OCI-LY1 (cell line): ENCODE measurements at regions not wholly inside any gene's neighbourhood (a gene's known extent, or its start where the extent isn't known, plus 50 kb on each side); places are given as distances from the start of the nearest gene placed in this dataset.

Experiments used
- H2AFZ ChIP-seq: fragments of 200-600 bp; sonication (generic), shearing (Covaris generic); 2 replicates; pipeline ENCODE4 v1.6.0; 2014; ENCODE audit warnings: antibody characterized with exemption, mild to moderate bottlenecking, low read length
- H3F3A ChIP-seq: fragments of 200-600 bp; sonication (generic), shearing (Covaris generic); 2 replicates; pipeline ENCODE4 v1.6.0; 2014; ENCODE audit warnings: mild to moderate bottlenecking, antibody characterized with exemption, low read length, moderate library complexity; ENCODE audit not compliant: insufficient read depth
- H3K27ac ChIP-seq: fragments of 200-600 bp; sonication (generic); 2 replicates; pipeline ENCODE4 v1.5.1; 2014; ENCODE audit warnings: low read length, mixed run types, mild to moderate bottlenecking, low read depth; ENCODE audit not compliant: poor library complexity, severe bottlenecking
- H3K27me3 ChIP-seq: fragments of 200-600 bp; sonication (generic); 2 replicates; pipeline ENCODE4 v1.6.0; 2014; ENCODE audit warnings: antibody characterized with exemption, mild to moderate bottlenecking, low read length, moderate library complexity; ENCODE audit not compliant: insufficient read depth
- H3K36me3 ChIP-seq: fragments of 200-600 bp; sonication (generic); 2 replicates; pipeline ENCODE4 v1.6.1; 2014; ENCODE audit warnings: mild to moderate bottlenecking, antibody characterized with exemption, low read length, moderate library complexity, mixed read lengths; ENCODE audit not compliant: insufficient read depth
- H3K4me1 ChIP-seq: fragments of 200-600 bp; sonication (generic); 2 replicates; pipeline ENCODE4 v1.5.1; 2014; ENCODE audit warnings: mild to moderate bottlenecking, low read length, moderate library complexity; ENCODE audit not compliant: insufficient read depth, severe bottlenecking
- H3K4me2 ChIP-seq: fragments of 200-600 bp; sonication (generic), shearing (Covaris generic); 2 replicates; pipeline ENCODE4 v1.6.1; 2014; ENCODE audit warnings: low read length
- H3K4me3 ChIP-seq: fragments of 200-600 bp; sonication (generic); 2 replicates; pipeline ENCODE4 v1.5.1; 2014; ENCODE audit warnings: low read length, low read depth, mild to moderate bottlenecking, mixed read lengths; ENCODE audit not compliant: poor library complexity, severe bottlenecking
- H3K79me2 ChIP-seq: fragments of 200-600 bp; shearing (Covaris generic); 2 replicates; pipeline ENCODE4 v1.6.1; 2016; ENCODE audit warnings: mixed run types, low read length, mixed read lengths; ENCODE audit not compliant: insufficient read depth
- H3K9ac ChIP-seq: fragments of 200-600 bp; sonication (generic), shearing (Covaris generic); 2 replicates; pipeline ENCODE4 v1.6.1; 2014; ENCODE audit warnings: mild to moderate bottlenecking, low read length, mixed read lengths
- H3K9me2 ChIP-seq: fragments of 200-600 bp; sonication (generic), shearing (Covaris generic); 2 replicates; pipeline ENCODE4 v1.6.1; 2014; ENCODE audit warnings: low read depth, mild to moderate bottlenecking, low read length, mixed read lengths
- H3K9me3 ChIP-seq: fragments of 200-600 bp; shearing (Covaris generic); 2 replicates; pipeline ENCODE4 v1.6.1; 2014; ENCODE audit warnings: low read length, mixed read lengths
- H4K20me1 ChIP-seq: fragments of 200-600 bp; sonication (generic), shearing (Covaris generic); 2 replicates; pipeline ENCODE4 v1.6.0; 2016; ENCODE audit warnings: mild to moderate bottlenecking, low read length; ENCODE audit not compliant: insufficient read depth
- CTCF ChIP-seq: fragments of 200-600 bp; sonication (generic), shearing (Covaris generic); IDR thresholded peaks from 2 replicates; pipeline ENCODE4 v1.5.1; 2017; ENCODE audit warnings: mild to moderate bottlenecking, antibody characterized with exemption, low read length, moderate library complexity, mixed read lengths
- EZH2 ChIP-seq: fragments of 200-600 bp; sonication (generic), shearing (Covaris generic); IDR thresholded peaks from 2 replicates; pipeline ENCODE4 v1.8.0; 2017; ENCODE audit warnings: borderline replicate concordance, mixed run types, mild to moderate bottlenecking, antibody characterized with exemption, low read length, moderate library complexity, mixed read lengths

DNA sequence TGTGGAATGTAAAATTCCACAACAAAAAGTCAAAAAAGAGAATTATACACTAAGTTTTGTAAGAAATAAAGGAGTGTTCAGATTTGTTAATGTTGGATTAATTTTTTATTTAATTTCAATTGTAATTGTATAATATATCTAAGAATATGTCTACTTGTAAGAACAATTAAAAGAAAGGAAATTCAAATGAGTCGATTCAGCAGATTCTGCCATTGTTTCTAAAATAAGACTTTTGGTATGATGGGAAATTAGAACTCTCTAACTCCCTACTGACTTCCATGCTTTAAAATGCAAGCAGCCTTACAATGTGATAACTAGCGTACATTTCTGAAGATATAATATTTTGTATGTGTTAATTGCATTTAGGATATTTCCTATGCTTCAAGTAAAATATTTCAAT, 395.9 kb upstream of the ZNF717 start:
- Histone ChIP-seq H3K27ac (no peak overlapping the region), H4K20me1 (no peaks in the 10 kb centered on the region), H3K9me2 (no peaks in the 10 kb centered on the region), H3K4me3 (no peak overlapping the region), H2AFZ (no peak overlapping the region), H3K9me3 (no peaks in the 10 kb centered on the region), H3K27me3 (no peaks in the 10 kb centered on the region), H3F3A (no peaks in the 10 kb centered on the region), H3K4me1 (no peaks in the 10 kb centered on the region), H3K4me2 (no peak overlapping the region), H3K9ac (no peak overlapping the region), H3K36me3 (no peaks in the 10 kb centered on the region), H3K79me2 (no peaks in the 10 kb centered on the region)
- TF ChIP-seq EZH2 (no peak), CTCF (no peak)

- H3K4me2 ChIP-seq = no peak overlapping the region
- no peak overlapping the region for H3K27ac ChIP-seq
- no peaks in the 10 kb centered on the region for H3K36me3 ChIP-seq
- TF ChIP-seq CTCF (no peak), EZH2 (no peak)
- no peak overlapping the region for H3K4me3 ChIP-seq
- no peaks in the 10 kb centered on the region for H3K9me2 ChIP-seq
- H3K79me2 ChIP-seq = no peaks in the 10 kb centered on the region
- H3K4me1 ChIP-seq = no peaks in the 10 kb centered on the region
- H3F3A ChIP-seq = no peaks in the 10 kb centered on the region
- H3K27me3 ChIP-seq = no peaks in the 10 kb centered on the region
- H4K20me1 ChIP-seq = no peaks in the 10 kb centered on the region
- no peak overlapping the region for H3K9ac ChIP-seq
- no peaks in the 10 kb centered on the region for H3K9me3 ChIP-seq
- H2AFZ ChIP-seq = no peak overlapping the region
Measured at GRCh38 chr3:76198086-76198485, 412.7 kb upstream of the ZNF717 start.

DNA sequence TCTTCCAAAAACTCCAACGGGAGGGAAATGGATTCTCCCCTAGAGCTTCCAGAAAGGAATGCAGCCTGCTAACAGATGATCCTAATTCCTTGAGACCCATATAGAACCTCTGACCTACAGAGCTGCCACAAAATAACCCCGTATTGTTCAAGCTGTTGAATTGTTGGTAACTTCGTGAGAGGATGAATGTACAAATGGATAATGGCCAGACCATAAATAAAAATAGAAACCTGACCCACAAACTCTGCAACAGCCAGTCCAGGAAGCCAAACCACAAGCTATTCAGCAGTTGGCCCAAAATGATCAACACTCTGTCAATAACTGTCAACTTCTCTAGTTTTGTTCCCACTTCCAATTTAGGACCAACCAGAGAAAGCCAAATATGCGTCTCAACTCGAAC, 414.0 kb upstream of the ZNF717 start:
- H3K4me3 ChIP-seq = no peak overlapping the region

More for the DNA sequence above, 414.0 kb upstream of the ZNF717 start:
- H3F3A ChIP-seq = no peaks in the 10 kb centered on the region
- no peaks in the 10 kb centered on the region for H3K9me3 ChIP-seq
- H3K4me2 ChIP-seq = no peak overlapping the region
- H3K27me3 ChIP-seq = no peaks in the 10 kb centered on the region
- no peaks in the 10 kb centered on the region for H3K4me1 ChIP-seq
- H4K20me1 ChIP-seq = no peaks in the 10 kb centered on the region
- H3K36me3 ChIP-seq = no peaks in the 10 kb centered on the region
- no peak for TF ChIP-seq EZH2
- no peak for TF ChIP-seq CTCF
- H2AFZ ChIP-seq = no peak overlapping the region
- H3K79me2 ChIP-seq = no peaks in the 10 kb centered on the region
- H3K9ac ChIP-seq = no peak overlapping the region
- H3K27ac ChIP-seq = no peak overlapping the region
- no peaks in the 10 kb centered on the region for H3K9me2 ChIP-seq
